ENCODE measurements at regions not wholly inside any gene's neighbourhood (a gene's known extent, or its start where the extent isn't known, plus 50 kb on each side); places are given as distances from the start of the nearest gene placed in this dataset.
"Not testable (repeated sequence)": the region's sequence is repeated elsewhere in the genome, so short reads cannot be mapped to it uniquely, and the experiment has no call there.

- FAIRE-seq: not testable (repeated sequence)
These were observed 232.9 kb upstream of the ZFP64 start for GRCh38 chr20:52424357-52424942.

GRCh38 chr20:52423536-52424140 is 232.1 kb upstream of the ZFP64 start:
- not testable (repeated sequence) for FAIRE-seq

GRCh38 chr20:52422574-52423336 is 231.2 kb upstream of the ZFP64 start:
- FAIRE-seq: no peak

GRCh38 chr20:52420805-52421204 is 229.2 kb upstream of the ZFP64 start:
- no peak for FAIRE-seq

GRCh38 chr20:52419205-52419604 is 227.6 kb upstream of the ZFP64 start:
- FAIRE-seq: no peak

- FAIRE-seq: no peak
These were observed 225.4 kb upstream of the ZFP64 start for GRCh38 chr20:52416953-52417352.

GRCh38 chr20:52411611-52412010 is 220.0 kb upstream of the ZFP64 start:
- FAIRE-seq: no peak

GRCh38 chr20:52410731-52411234 is 219.2 kb upstream of the ZFP64 start:
- FAIRE-seq: no peak

GRCh38 chr20:52410182-52410647 is 218.6 kb upstream of the ZFP64 start:
- FAIRE-seq: no peak

GRCh38 chr20:52405986-52406385 is 214.4 kb upstream of the ZFP64 start:
- FAIRE-seq: no peak

GRCh38 chr20:52405417-52405816 is 213.8 kb upstream of the ZFP64 start:
- FAIRE-seq: no peak

GRCh38 chr20:52404671-52405070 is 213.1 kb upstream of the ZFP64 start:
- FAIRE-seq: no peak

GRCh38 chr20:52402950-52403349 is 211.4 kb upstream of the ZFP64 start:
- no peak for FAIRE-seq

- FAIRE-seq: no peak
These were observed 210.9 kb upstream of the ZFP64 start for GRCh38 chr20:52402514-52402913.

- no peak for FAIRE-seq
These were observed 209.9 kb upstream of the ZFP64 start for GRCh38 chr20:52401431-52401830.

GRCh38 chr20:52399352-52399751 is 207.8 kb upstream of the ZFP64 start:
- FAIRE-seq: no peak

GRCh38 chr20:52389606-52390005 is 198.0 kb upstream of the ZFP64 start:
- no peak for FAIRE-seq

- FAIRE-seq: no peak
These were observed 192.5 kb upstream of the ZFP64 start for GRCh38 chr20:52383995-52384621.

GRCh38 chr20:52382933-52383332 is 191.4 kb upstream of the ZFP64 start:
- no peak for FAIRE-seq

- FAIRE-seq: peak; percentile 60
These were observed 188.3 kb upstream of the ZFP64 start for GRCh38 chr20:52379723-52380336.

GRCh38 chr20:52372169-52372568 is 180.6 kb upstream of the ZFP64 start:
- no peak for FAIRE-seq

- no peak for FAIRE-seq
These were observed 174.1 kb upstream of the ZFP64 start for GRCh38 chr20:52365688-52366087.

- no peak for FAIRE-seq
These were observed 172.8 kb upstream of the ZFP64 start for GRCh38 chr20:52364405-52364804.

All from TTC549 (cell line).